GM12872 (cell line): ENCODE measurements at regions not wholly inside any gene's neighbourhood (a gene's known extent, or its start where the extent isn't known, plus 50 kb on each side); places are given as distances from the start of the nearest gene placed in this dataset.

Experiments used
- CTCF ChIP-seq: IDR thresholded peaks from 3 replicates; pipeline ENCODE4 v1.5.1; 2011; ENCODE audit warnings: low read depth, mild to moderate bottlenecking, low read length, moderate library complexity; ENCODE audit not compliant: insufficient read depth

GRCh38 chr6:50565004-50565403 lies 148.3 kb upstream of the TFAP2D start:
- TF ChIP-seq CTCF = no peak

GRCh38 chr6:50585441-50586330 lies 127.6 kb upstream of the TFAP2D start:
- no peak for TF ChIP-seq CTCF

- no peak for TF ChIP-seq CTCF
Measured at GRCh38 chr6:50586331-50586675, 127.0 kb upstream of the TFAP2D start.

GRCh38 chr6:50589751-50590470 lies 123.4 kb upstream of the TFAP2D start:
- TF ChIP-seq CTCF = no peak

GRCh38 chr6:50591135-50591534 lies 122.2 kb upstream of the TFAP2D start:
- no peak for TF ChIP-seq CTCF

- no peak for TF ChIP-seq CTCF
Measured at GRCh38 chr6:50600280-50600679, 113.0 kb upstream of the TFAP2D start.

- TF ChIP-seq CTCF = peak; percentile 45
Measured at GRCh38 chr6:50602292-50602691, 111.0 kb upstream of the TFAP2D start.
